ENCODE measurements at regions not wholly inside any gene's neighbourhood (a gene's known extent, or its start where the extent isn't known, plus 50 kb on each side); places are given as distances from the start of the nearest gene placed in this dataset.

DNA sequence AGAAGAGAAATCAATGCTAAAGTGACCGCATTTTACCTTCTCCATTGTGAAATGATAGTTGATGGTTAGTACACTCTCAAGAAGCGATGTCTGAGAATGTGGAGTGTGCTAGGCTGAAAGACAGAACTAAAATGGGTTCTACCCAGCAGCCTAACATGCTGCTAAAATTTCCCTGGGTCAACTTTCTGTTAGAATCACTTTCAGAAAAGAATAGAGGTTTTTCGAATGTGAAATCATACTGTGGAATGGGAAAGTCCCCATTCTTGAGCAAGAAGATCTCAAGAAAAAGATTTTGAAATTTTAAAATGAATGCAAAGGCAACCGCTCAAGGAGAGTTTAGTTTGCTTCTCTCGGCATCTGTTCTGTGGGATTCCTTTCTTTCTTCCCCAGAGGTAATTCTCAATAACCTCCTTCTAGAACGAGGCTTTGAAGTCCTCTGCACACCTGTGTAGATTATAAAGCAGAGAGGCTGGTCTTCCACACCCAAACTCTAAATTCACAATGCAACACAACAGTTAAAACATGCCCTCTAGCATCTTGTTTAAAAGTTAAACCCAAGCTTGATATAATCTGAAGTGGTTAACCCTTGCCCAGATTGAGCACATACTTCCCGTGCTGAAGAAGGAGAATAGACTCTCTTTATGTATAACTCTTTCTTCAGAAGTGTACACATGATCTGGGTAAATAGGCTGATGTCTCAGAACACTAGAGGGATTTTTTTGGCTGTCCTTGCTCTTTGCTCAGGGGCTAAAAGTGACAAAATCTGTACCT lies 208.7 kb upstream of the KLF3 start:
- Mint-ChIP-seq H3K4me3 (no peak overlapping the region), H3K9me3 (ENCODE audit: insufficient read depth) (no peaks in the 10 kb centered on the region), H3K4me1 (ENCODE audit: low read depth) (peaks cover 28% of the 10 kb centered on the region), H3K27ac (no peak overlapping the region), H3K36me3 (ENCODE audit: low read depth) (no peaks in the 10 kb centered on the region), H3K27me3 (ENCODE audit: low read depth) (peaks cover 2% of the 10 kb centered on the region)
- CTCF ChIA-PET, result interaction anchor here (1.8 kb wide), 1 partner anchor 135 kb away, joined by 6 read pairs; no protein-coding TSS in a partner anchor
- DNase-seq (no peak), ATAC-seq (no peak)
- POLR2A ChIA-PET, result no interaction called here

DNA sequence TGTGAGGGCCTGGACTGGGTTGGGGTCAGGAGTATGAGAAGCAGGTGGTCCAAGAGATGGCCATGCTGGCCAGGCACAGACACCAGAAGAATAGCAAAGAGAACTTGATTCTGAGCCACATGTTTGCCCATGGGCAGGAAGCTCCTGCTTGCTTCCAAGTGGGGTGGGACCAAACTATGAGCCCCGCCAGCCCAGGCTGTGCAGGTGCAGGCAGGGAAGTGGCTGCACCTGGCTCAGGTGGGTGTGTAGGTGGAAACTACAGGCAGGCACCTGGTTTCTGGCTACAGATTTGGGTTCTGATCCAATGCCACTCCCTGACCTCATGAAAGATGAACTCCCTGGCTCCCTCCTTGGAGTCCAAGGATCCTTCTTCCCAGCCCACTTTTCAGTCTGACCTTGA lies 207.9 kb upstream of the KLF3 start:
- no peak overlapping the region for H3K4me3 Mint-ChIP-seq
- H3K4me1 Mint-ChIP-seq (ENCODE audit: low read depth), result peaks cover 28% of the 10 kb centered on the region
- ChIA-PET CTCF (no interaction called here), POLR2A (no interaction called here)
- H3K36me3 Mint-ChIP-seq (ENCODE audit: low read depth), result no peaks in the 10 kb centered on the region
- no peaks in the 10 kb centered on the region for H3K9me3 Mint-ChIP-seq (ENCODE audit: insufficient read depth)
- no peak overlapping the region for H3K27ac Mint-ChIP-seq
- H3K27me3 Mint-ChIP-seq (ENCODE audit: low read depth), result peaks cover 2% of the 10 kb centered on the region
- DNase-seq (no peak), ATAC-seq (no peak)

- CTCF ChIA-PET, result no interaction called here
Measured at GRCh38 chr4:38461342-38461741, 202.7 kb upstream of the KLF3 start.

GRCh38 chr4:38462367-38463055 lies 201.5 kb upstream of the KLF3 start:
- Mint-ChIP-seq H3K36me3 (ENCODE audit: low read depth) (peaks cover 4% of the 10 kb centered on the region), H3K27me3 (ENCODE audit: low read depth) (no peaks in the 10 kb centered on the region), H3K27ac (no peak overlapping the region), H3K4me3 (no peak overlapping the region), H3K4me1 (ENCODE audit: low read depth) (peaks cover 4% of the 10 kb centered on the region), H3K9me3 (ENCODE audit: insufficient read depth) (no peaks in the 10 kb centered on the region)
- DNase-seq (no peak), ATAC-seq (no peak)
- ChIA-PET CTCF (no interaction called here), POLR2A (no interaction called here)

More at GRCh38 chr4:38461342-38461741, 202.7 kb upstream of the KLF3 start:
- H3K9me3 Mint-ChIP-seq (ENCODE audit: insufficient read depth), result no peaks in the 10 kb centered on the region
- H3K27me3 Mint-ChIP-seq (ENCODE audit: low read depth), result peaks cover 2% of the 10 kb centered on the region
- peaks cover 4% of the 10 kb centered on the region for H3K4me1 Mint-ChIP-seq (ENCODE audit: low read depth)
- ATAC-seq (no peak), DNase-seq (no peak)
- H3K36me3 Mint-ChIP-seq (ENCODE audit: low read depth), result no peaks in the 10 kb centered on the region
- no peak overlapping the region for H3K4me3 Mint-ChIP-seq
- POLR2A ChIA-PET, result no interaction called here
- no peak overlapping the region for H3K27ac Mint-ChIP-seq

- Mint-ChIP-seq H3K27me3 (ENCODE audit: low read depth) (no peaks in the 10 kb centered on the region), H3K4me3 (no peak overlapping the region), H3K9me3 (ENCODE audit: insufficient read depth) (no peaks in the 10 kb centered on the region), H3K27ac (no peak overlapping the region), H3K4me1 (ENCODE audit: low read depth) (peaks cover 4% of the 10 kb centered on the region), H3K36me3 (ENCODE audit: low read depth) (peaks cover 4% of the 10 kb centered on the region)
- no peak for ATAC-seq
- CTCF ChIA-PET, result no interaction called here
- POLR2A ChIA-PET, result no interaction called here
- no peak for DNase-seq
Measured at GRCh38 chr4:38463268-38463958, 200.6 kb upstream of the KLF3 start.

DNA sequence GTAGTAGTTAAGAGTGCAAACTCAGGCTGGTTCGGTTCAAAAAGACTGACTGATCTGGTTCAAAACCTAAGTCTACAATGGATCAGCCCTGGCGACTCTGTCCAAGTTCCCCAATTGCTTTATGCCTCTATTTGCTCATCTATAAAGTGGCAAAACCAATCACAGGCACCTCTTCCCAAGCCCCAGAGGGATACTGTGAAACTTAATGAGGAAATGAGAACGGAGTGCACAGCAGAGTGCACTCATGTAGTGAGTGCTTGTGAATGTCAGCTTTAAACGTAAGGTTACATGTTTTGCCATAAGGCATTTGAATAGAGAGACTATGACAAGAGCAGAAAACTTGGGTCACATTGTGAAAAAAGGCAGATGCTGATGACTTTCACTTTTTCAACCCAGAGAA lies 199.7 kb upstream of the KLF3 start:
- Mint-ChIP-seq H3K9me3 (ENCODE audit: insufficient read depth) (no peaks in the 10 kb centered on the region), H3K27ac (no peak overlapping the region), H3K4me1 (ENCODE audit: low read depth) (peaks cover 4% of the 10 kb centered on the region), H3K36me3 (ENCODE audit: low read depth) (peaks cover 4% of the 10 kb centered on the region), H3K27me3 (ENCODE audit: low read depth) (no peaks in the 10 kb centered on the region), H3K4me3 (no peak overlapping the region)
- no peak for DNase-seq
- ChIA-PET POLR2A (no interaction called here), CTCF (no interaction called here)
- no peak for ATAC-seq

GRCh38 chr4:38466401-38466800 lies 197.6 kb upstream of the KLF3 start:
- Mint-ChIP-seq H3K27ac (no peak overlapping the region), H3K27me3 (ENCODE audit: low read depth) (no peaks in the 10 kb centered on the region), H3K9me3 (ENCODE audit: insufficient read depth) (no peaks in the 10 kb centered on the region), H3K36me3 (ENCODE audit: low read depth) (peaks cover 4% of the 10 kb centered on the region), H3K4me1 (ENCODE audit: low read depth) (peaks cover 4% of the 10 kb centered on the region), H3K4me3 (no peak overlapping the region)
- ATAC-seq, result no peak
- CTCF ChIA-PET, result interaction anchor here (1.2 kb wide), 1 partner anchor 287 kb away, joined by 3 read pairs; no protein-coding TSS in a partner anchor
- DNase-seq, result no peak
- POLR2A ChIA-PET, result no interaction called here

- Mint-ChIP-seq H3K36me3 (ENCODE audit: low read depth) (peaks cover 4% of the 10 kb centered on the region), H3K27ac (no peak overlapping the region), H3K4me3 (no peak overlapping the region), H3K27me3 (ENCODE audit: low read depth) (no peaks in the 10 kb centered on the region), H3K4me1 (ENCODE audit: low read depth) (peaks cover 4% of the 10 kb centered on the region), H3K9me3 (ENCODE audit: insufficient read depth) (no peaks in the 10 kb centered on the region)
- no peak for DNase-seq
- ChIA-PET POLR2A (no interaction called here), CTCF (interaction anchor here (1.5 kb wide), 1 partner anchor 207 kb away, joined by 4 read pairs; no protein-coding TSS in a partner anchor)
- no peak for ATAC-seq
Measured at GRCh38 chr4:38467296-38467695, 196.7 kb upstream of the KLF3 start.

GRCh38 chr4:38468339-38468866 lies 195.6 kb upstream of the KLF3 start:
- Mint-ChIP-seq H3K27me3 (ENCODE audit: low read depth) (no peaks in the 10 kb centered on the region), H3K9me3 (ENCODE audit: insufficient read depth) (no peaks in the 10 kb centered on the region), H3K27ac (no peak overlapping the region), H3K36me3 (ENCODE audit: low read depth) (peaks cover 4% of the 10 kb centered on the region), H3K4me3 (no peak overlapping the region), H3K4me1 (ENCODE audit: low read depth) (peaks cover 4% of the 10 kb centered on the region)
- no peak for DNase-seq
- ChIA-PET POLR2A (no interaction called here), CTCF (interaction anchor here (1.5 to 1.7 kb wide), 2 partner anchors 10 to 206 kb away, joined by 4 to 6 read pairs; no protein-coding TSS in a partner anchor)
- ATAC-seq, result no peak

DNA sequence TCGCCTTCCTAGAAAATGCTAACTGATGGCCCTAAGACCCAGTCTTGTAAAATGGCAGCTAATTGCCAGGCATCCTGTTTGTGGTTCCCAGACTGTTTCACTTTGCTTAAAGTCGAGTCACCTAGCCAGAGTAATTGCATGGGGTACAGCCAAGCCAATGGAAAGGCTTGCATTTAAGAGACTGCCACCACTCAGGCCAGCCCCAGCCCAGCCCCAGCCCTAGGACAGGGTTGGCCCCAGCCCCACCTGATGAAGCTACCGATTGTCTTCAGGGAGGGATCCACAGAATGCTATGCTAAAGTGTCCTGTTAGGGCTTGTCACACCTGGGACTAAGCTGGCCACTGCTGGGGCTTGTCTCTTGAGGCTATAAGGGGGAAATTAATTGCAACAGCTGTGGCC lies 194.6 kb upstream of the KLF3 start:
- H3K36me3 Mint-ChIP-seq (ENCODE audit: low read depth), result peaks cover 4% of the 10 kb centered on the region
- no peak overlapping the region for H3K27ac Mint-ChIP-seq
- ChIA-PET CTCF (interaction anchor here (1.7 kb wide), 1 partner anchor 11 kb away, joined by 6 read pairs; no protein-coding TSS in a partner anchor), POLR2A (no interaction called here)
- H3K27me3 Mint-ChIP-seq (ENCODE audit: low read depth), result no peaks in the 10 kb centered on the region
- no peak overlapping the region for H3K4me3 Mint-ChIP-seq
- no peaks in the 10 kb centered on the region for H3K9me3 Mint-ChIP-seq (ENCODE audit: insufficient read depth)
- no peak for DNase-seq
- H3K4me1 Mint-ChIP-seq (ENCODE audit: low read depth), result peaks cover 4% of the 10 kb centered on the region
- ATAC-seq, result no peak

DNA sequence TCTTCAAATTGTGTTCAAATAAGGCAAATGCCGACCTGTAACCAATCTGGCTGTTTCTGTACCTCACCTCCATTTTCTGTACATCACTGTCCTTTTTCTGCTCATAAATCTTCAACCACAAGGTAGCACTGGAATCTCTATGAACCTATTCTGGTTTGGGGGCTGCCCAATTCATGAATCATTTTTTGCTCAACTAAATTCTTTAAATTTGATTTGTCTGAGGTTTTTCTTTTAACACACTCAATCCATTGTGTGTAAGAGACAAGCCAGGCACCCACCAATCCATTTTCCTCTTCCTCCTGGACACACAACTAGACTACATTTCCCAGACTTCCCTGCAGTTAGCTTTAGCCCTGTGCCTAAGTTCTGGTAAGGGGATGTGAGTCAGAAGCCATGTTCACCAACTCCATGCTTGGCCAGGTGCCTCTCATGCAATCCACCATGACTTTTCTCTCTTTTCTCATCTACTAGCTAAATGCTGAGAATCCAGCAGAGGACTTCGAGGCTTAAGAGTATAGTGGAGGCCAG lies 193.2 kb upstream of the KLF3 start:
- ATAC-seq (no peak), DNase-seq (no peak)
- Mint-ChIP-seq H3K36me3 (ENCODE audit: low read depth) (peaks cover 4% of the 10 kb centered on the region), H3K4me3 (no peak overlapping the region), H3K27me3 (ENCODE audit: low read depth) (no peaks in the 10 kb centered on the region), H3K9me3 (ENCODE audit: insufficient read depth) (no peaks in the 10 kb centered on the region), H3K27ac (no peak overlapping the region), H3K4me1 (ENCODE audit: low read depth) (no peaks in the 10 kb centered on the region)
- ChIA-PET POLR2A (no interaction called here), CTCF (no interaction called here)

DNA sequence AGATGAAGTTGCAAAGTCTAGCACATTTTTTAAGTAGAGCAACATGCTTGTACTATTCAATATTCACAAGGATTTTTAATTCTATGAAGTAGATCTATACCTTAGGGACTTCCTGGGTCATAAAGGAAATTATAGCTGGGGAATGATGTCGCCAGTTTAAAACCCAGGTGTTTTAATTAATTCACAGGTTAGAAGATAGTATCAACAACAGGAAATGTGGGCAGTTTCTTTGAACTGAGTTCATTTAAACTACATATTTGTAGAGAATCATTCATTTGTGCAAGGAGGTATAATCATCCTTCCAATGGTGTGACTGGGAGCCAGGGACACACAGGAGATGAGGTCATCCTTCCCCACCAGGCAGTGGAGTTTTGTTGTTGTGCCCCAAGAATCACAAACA lies 181.3 kb upstream of the KLF3 start:
- Mint-ChIP-seq H3K9me3 (ENCODE audit: insufficient read depth) (no peaks in the 10 kb centered on the region), H3K4me1 (ENCODE audit: low read depth) (peaks cover 8% of the 10 kb centered on the region), H3K27me3 (ENCODE audit: low read depth) (no peaks in the 10 kb centered on the region), H3K27ac (no peak overlapping the region), H3K36me3 (ENCODE audit: low read depth) (no peaks in the 10 kb centered on the region), H3K4me3 (no peak overlapping the region)
- no peak for DNase-seq
- ATAC-seq, result no peak
- POLR2A ChIA-PET, result no interaction called here
- CTCF ChIA-PET, result no interaction called here

Data from activated CD8-positive, alpha-beta T cell treated with anti-CD3 and anti-CD28 coated beads, Interleukin-2, amount 10 ng/mL, durations not matched to agents 7 days and 5 days (primary cell).